ENCODE measurements at regions not wholly inside any gene's neighbourhood (a gene's known extent, or its start where the extent isn't known, plus 50 kb on each side); places are given as distances from the start of the nearest gene placed in this dataset.

DNA sequence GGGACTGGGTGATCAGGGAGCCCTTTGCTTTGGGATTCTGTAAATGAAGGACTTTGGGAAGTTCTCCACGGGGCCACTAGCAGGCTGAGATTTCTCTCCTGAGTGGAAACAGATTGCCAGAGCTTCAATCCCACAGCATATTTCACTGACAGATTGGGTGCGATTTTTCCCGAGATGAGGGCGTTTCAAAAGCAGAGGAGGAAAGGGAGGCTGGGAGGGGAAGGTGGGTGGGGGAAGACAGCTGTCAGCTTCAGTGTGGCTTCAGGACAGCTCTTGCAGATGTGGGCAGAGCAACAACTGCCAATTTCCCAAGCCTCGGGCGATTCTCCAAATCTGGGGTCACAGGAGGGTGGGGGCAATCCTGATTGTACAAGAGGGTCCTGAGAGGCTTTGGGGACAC lies 258.5 kb upstream of the ADRA1B start:
- TF ChIP-seq, protein P1, sequence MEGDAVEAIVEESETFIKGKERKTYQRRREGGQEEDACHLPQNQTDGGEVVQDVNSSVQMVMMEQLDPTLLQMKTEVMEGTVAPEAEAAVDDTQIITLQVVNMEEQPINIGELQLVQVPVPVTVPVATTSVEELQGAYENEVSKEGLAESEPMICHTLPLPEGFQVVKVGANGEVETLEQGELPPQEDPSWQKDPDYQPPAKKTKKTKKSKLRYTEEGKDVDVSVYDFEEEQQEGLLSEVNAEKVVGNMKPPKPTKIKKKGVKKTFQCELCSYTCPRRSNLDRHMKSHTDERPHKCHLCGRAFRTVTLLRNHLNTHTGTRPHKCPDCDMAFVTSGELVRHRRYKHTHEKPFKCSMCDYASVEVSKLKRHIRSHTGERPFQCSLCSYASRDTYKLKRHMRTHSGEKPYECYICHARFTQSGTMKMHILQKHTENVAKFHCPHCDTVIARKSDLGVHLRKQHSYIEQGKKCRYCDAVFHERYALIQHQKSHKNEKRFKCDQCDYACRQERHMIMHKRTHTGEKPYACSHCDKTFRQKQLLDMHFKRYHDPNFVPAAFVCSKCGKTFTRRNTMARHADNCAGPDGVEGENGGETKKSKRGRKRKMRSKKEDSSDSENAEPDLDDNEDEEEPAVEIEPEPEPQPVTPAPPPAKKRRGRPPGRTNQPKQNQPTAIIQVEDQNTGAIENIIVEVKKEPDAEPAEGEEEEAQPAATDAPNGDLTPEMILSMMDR (IDR thresholded peaks at IDR 0.05 in 2 of 3, conservative IDR thresholded peaks at IDR 0.05 in 1 of 3; ENCODE audit: insufficient read depth in 2 of 3, low read depth in 1 of 3, low read length in 3 of 3), result no peak
- TF ChIP-seq MCM2 (IDR thresholded peaks at IDR 0.05; ENCODE audit: low read depth), result no peak
- no peak for TF ChIP-seq ZNF274 (IDR thresholded peaks at IDR 0.05; ENCODE audit: borderline replicate concordance, low read depth, low read length)
- TF ChIP-seq E2F5 (CRISPR knock-in tag; IDR thresholded peaks at IDR 0.05), result no peak
- TF ChIP-seq FOXP1 (CRISPR knock-in tag; IDR thresholded peaks at IDR 0.05), result no peak
- no peak for TF ChIP-seq NFXL1 (CRISPR knock-in tag; IDR thresholded peaks at IDR 0.05)
- TF ChIP-seq L3MBTL2 (IDR thresholded peaks at IDR 0.05), result no peak
- TF ChIP-seq, protein P2, sequence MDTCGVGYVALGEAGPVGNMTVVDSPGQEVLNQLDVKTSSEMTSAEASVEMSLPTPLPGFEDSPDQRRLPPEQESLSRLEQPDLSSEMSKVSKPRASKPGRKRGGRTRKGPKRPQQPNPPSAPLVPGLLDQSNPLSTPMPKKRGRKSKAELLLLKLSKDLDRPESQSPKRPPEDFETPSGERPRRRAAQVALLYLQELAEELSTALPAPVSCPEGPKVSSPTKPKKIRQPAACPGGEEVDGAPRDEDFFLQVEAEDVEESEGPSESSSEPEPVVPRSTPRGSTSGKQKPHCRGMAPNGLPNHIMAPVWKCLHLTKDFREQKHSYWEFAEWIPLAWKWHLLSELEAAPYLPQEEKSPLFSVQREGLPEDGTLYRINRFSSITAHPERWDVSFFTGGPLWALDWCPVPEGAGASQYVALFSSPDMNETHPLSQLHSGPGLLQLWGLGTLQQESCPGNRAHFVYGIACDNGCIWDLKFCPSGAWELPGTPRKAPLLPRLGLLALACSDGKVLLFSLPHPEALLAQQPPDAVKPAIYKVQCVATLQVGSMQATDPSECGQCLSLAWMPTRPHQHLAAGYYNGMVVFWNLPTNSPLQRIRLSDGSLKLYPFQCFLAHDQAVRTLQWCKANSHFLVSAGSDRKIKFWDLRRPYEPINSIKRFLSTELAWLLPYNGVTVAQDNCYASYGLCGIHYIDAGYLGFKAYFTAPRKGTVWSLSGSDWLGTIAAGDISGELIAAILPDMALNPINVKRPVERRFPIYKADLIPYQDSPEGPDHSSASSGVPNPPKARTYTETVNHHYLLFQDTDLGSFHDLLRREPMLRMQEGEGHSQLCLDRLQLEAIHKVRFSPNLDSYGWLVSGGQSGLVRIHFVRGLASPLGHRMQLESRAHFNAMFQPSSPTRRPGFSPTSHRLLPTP (IDR thresholded peaks at IDR 0.05; ENCODE audit: borderline replicate concordance, extremely low read depth, insufficient read length), result no peak
- TF ChIP-seq JUN (IDR thresholded peaks at IDR 0.05; ENCODE audit: borderline replicate concordance, low read depth, low read length), result no peak
- no peak for TF ChIP-seq JUN (CRISPR knock-in tag; IDR thresholded peaks at IDR 0.05; ENCODE audit: borderline replicate concordance)
- TF ChIP-seq GMEB1 (CRISPR knock-in tag; IDR thresholded peaks at IDR 0.05), result no peak
- no peak for TF ChIP-seq KDM2B (CRISPR knock-in tag; IDR thresholded peaks at IDR 0.05)
- TF ChIP-seq NR2C2 (CRISPR knock-in tag; IDR thresholded peaks at IDR 0.05), result no peak
- no peak for TF ChIP-seq NR2C2 (tag; IDR thresholded peaks at IDR 0.05)
- TF ChIP-seq SAFB2 (IDR thresholded peaks at IDR 0.05; ENCODE audit: borderline replicate concordance, low read depth, low read length, severe bottlenecking), result no peak
- TF ChIP-seq ZNF217 (CRISPR knock-in tag; IDR thresholded peaks at IDR 0.05), result no peak
